Hepatocyte (in vitro differentiated cells): ENCODE measurements at regions not wholly inside any gene's neighbourhood (a gene's known extent, or its start where the extent isn't known, plus 50 kb on each side); places are given as distances from the start of the nearest gene placed in this dataset.

ENCODE experiments used
- EZH2 ChIP-seq: fragments of 200-600 bp; sonication (generic); IDR thresholded peaks from 2 replicates; pipeline ENCODE4 v1.6.1; 2016; ENCODE audit warnings: antibody characterized with exemption, mild to moderate bottlenecking, borderline replicate concordance
- EZH2phosphoT487 ChIP-seq: fragments of 200-600 bp; sonication (generic); IDR thresholded peaks from one replicate; pipeline ENCODE4 v1.6.1; 2018; ENCODE audit warnings: antibody characterized with exemption, mild to moderate bottlenecking, low read depth, moderate library complexity; ENCODE audit not compliant: unreplicated experiment, severe bottlenecking
- TF ChIP-seq, protein P1 (sequence below): fragments of 200-600 bp; sonication (generic); IDR thresholded peaks from 2 replicates; pipeline ENCODE4 v1.5.1; 2016; ENCODE audit warnings: antibody characterized with exemption, mild to moderate bottlenecking; ENCODE audit not compliant: poor library complexity

DNA sequence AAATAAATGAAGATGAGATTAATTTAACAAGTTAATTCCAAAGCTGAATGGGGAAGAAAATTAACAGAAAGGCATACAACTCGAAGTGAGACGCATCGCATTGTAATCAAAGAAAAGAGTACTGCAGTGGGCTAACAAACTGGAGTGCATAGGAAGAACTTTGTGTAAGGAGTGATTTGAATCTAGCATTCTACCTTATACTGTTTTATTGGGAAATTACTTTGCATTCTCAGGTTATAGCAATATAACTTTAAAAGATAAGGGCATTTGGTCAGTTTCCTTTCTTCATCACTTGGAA, 124.5 kb upstream of the TLE4 start:
- TF ChIP-seq EZH2 = no peak
- TF ChIP-seq, protein P1, sequence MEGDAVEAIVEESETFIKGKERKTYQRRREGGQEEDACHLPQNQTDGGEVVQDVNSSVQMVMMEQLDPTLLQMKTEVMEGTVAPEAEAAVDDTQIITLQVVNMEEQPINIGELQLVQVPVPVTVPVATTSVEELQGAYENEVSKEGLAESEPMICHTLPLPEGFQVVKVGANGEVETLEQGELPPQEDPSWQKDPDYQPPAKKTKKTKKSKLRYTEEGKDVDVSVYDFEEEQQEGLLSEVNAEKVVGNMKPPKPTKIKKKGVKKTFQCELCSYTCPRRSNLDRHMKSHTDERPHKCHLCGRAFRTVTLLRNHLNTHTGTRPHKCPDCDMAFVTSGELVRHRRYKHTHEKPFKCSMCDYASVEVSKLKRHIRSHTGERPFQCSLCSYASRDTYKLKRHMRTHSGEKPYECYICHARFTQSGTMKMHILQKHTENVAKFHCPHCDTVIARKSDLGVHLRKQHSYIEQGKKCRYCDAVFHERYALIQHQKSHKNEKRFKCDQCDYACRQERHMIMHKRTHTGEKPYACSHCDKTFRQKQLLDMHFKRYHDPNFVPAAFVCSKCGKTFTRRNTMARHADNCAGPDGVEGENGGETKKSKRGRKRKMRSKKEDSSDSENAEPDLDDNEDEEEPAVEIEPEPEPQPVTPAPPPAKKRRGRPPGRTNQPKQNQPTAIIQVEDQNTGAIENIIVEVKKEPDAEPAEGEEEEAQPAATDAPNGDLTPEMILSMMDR = no peak
- no peak for TF ChIP-seq EZH2phosphoT487
